Prostate gland (tissue), 2 donors: ENCODE measurements at regions not wholly inside any gene's neighbourhood (a gene's known extent, or its start where the extent isn't known, plus 50 kb on each side); places are given as distances from the start of the nearest gene placed in this dataset.

ENCODE experiments used
- DNase-seq: peaks from one replicate; pipeline ENCODE4 v3.0.0-alpha.2; 2019; ENCODE audit warnings: low spot score
- H3K27ac ChIP-seq, 2 donors: fragments of 200-600 bp; sonication (generic); 2 replicates each; pipeline ENCODE4 v1.5.1; 2017 to 2019
- H3K27me3 ChIP-seq: fragments of 200-600 bp; sonication (generic); replicated peaks from 2 replicates; pipeline ENCODE4 v1.5.1; 2019; ENCODE audit not compliant: insufficient read depth
- H3K36me3 ChIP-seq, 2 donors: fragments of 200-600 bp; sonication (generic); 1 replicate in 1 of 2; 2 replicates in 1 of 2; pipeline versions ENCODE4 v1.5.1 to v1.8.1; 2017 to 2019
- H3K4me1 ChIP-seq: fragments of 200-600 bp; sonication (generic); replicated peaks from 2 replicates; pipeline ENCODE4 v1.5.1; 2019
- H3K4me3 ChIP-seq, 2 donors: fragments of 200-600 bp; sonication (generic); 2 replicates each; pipeline ENCODE4 v1.5.1; 2017 to 2019
- H3K9me3 ChIP-seq: fragments of 200-600 bp; sonication (generic); 2 replicates; pipeline ENCODE4 v1.5.1; 2017
- CTCF ChIP-seq, 4 experiments: fragments of 200-600 bp in 2 of 4; fragments of 450-650 bp in 2 of 4; sonication (generic) in 2 of 4; IDR thresholded peaks; 1 replicate in 3 of 4; 2 replicates in 1 of 4; pipeline ENCODE4 v1.5.1; 2016 to 2019; ENCODE audit warnings: antibody characterized with exemption in 4 of 4, mild to moderate bottlenecking in 2 of 4, moderate library complexity in 2 of 4
- POLR2A ChIP-seq: fragments of 450-650 bp; IDR thresholded peaks from one replicate; pipeline ENCODE4 v1.6.1; 2016; ENCODE audit warnings: antibody characterized with exemption, mild to moderate bottlenecking
- POLR2AphosphoS5 ChIP-seq: sonication (generic); formaldehyde crosslinking; IDR thresholded peaks from one replicate; pipeline ENCODE4 v1.6.1; 2017; ENCODE audit warnings: antibody characterized with exemption
- WGBS: methylation state at CpG from one replicate; pipeline ENCODE4 v1.1.5; 2018; 5-methylcytosine and 5-hydroxymethylcytosine counted together
- intact Hi-C: fragments of 100-400 bp; cut with DNase I; formaldehyde crosslinking; loops from one replicate; pipeline ENCODE4 v1.14.2; 2022

- Histone ChIP-seq H3K4me3 (peak overlapping the region; percentile 9 to 11), H3K27ac (peak overlapping the region; percentile 58 to 67), H3K4me1 (no peaks in the 10 kb centered on the region), H3K9me3 (no peaks in the 10 kb centered on the region), H3K36me3 (no peaks in the 10 kb centered on the region), H3K27me3 (no peaks in the 10 kb centered on the region)
- WGBS, result 16% methylated on average over 18 of the region's 18 CpGs
- intact Hi-C loops, result loop anchor here (10.0 kb wide), 1 partner anchor 594 kb away; the partner anchor contains the start of gene SEMA5A
- peak; percentile 26 for DNase-seq
- TF ChIP-seq POLR2A (no peak), CTCF (IDR thresholded peaks at IDR 0.05) (no peak), POLR2AphosphoS5 (peak; percentile 26)
Observed at GRCh38 chr5:10138395-10139057, 111.2 kb downstream of the ATPSCKMT start.

- no peaks in the 10 kb centered on the region for H3K27me3 ChIP-seq
- intact Hi-C loops, result loop anchor here (10.0 kb wide), 1 partner anchor 589 kb away; the partner anchor contains the start of gene SEMA5A
- no peak overlapping the region for H3K4me3 ChIP-seq
- TF ChIP-seq POLR2AphosphoS5 (no peak), POLR2A (no peak), CTCF (IDR thresholded peaks at IDR 0.05) (no peak)
- H3K27ac ChIP-seq, result no peak overlapping the region
- WGBS, result 60% methylated on average over 2 of the region's 2 CpGs
- no peaks in the 10 kb centered on the region for H3K4me1 ChIP-seq
- DNase-seq, result no peak
- H3K36me3 ChIP-seq, result no peaks in the 10 kb centered on the region
- no peaks in the 10 kb centered on the region for H3K9me3 ChIP-seq
Observed at GRCh38 chr5:10133830-10134229, 115.9 kb downstream of the ATPSCKMT start.

GRCh38 chr5:10130881-10131280 lies 118.8 kb downstream of the ATPSCKMT start:
- 82% methylated on average over 3 of the region's 3 CpGs for WGBS
- intact Hi-C loops, result loop anchor here (10.0 kb wide), 1 partner anchor 586 kb away; the partner anchor contains the start of gene SEMA5A
- Histone ChIP-seq H3K27ac (no peak overlapping the region), H3K4me1 (no peaks in the 10 kb centered on the region), H3K4me3 (no peak overlapping the region), H3K9me3 (no peaks in the 10 kb centered on the region), H3K27me3 (no peaks in the 10 kb centered on the region), H3K36me3 (no peaks in the 10 kb centered on the region)
- DNase-seq, result no peak
- TF ChIP-seq POLR2A (no peak), CTCF (IDR thresholded peaks at IDR 0.05) (no peak)

- Histone ChIP-seq H3K4me3 (no peak overlapping the region), H3K27me3 (no peaks in the 10 kb centered on the region), H3K36me3 (no peaks in the 10 kb centered on the region), H3K9me3 (no peaks in the 10 kb centered on the region), H3K27ac (no peak overlapping the region), H3K4me1 (no peaks in the 10 kb centered on the region)
- no peak for DNase-seq
- intact Hi-C loops, result no loop called here
- WGBS, result 96% methylated on average over 6 of the region's 6 CpGs
- no peak for TF ChIP-seq POLR2A
- TF ChIP-seq CTCF (IDR thresholded peaks at IDR 0.05), result no peak
- TF ChIP-seq POLR2AphosphoS5, result no peak
Observed at GRCh38 chr5:10126900-10127299, 122.8 kb downstream of the ATPSCKMT start.

GRCh38 chr5:10125116-10125515 lies 124.6 kb downstream of the ATPSCKMT start:
- 93% methylated on average over 9 of the region's 9 CpGs for WGBS
- no peak overlapping the region for H3K4me3 ChIP-seq
- H3K9me3 ChIP-seq, result no peaks in the 10 kb centered on the region
- TF ChIP-seq CTCF (IDR thresholded peaks at IDR 0.05), result no peak
- no peak for TF ChIP-seq POLR2AphosphoS5
- no peak for TF ChIP-seq POLR2A
- no peak overlapping the region for H3K27ac ChIP-seq
- no peaks in the 10 kb centered on the region for H3K4me1 ChIP-seq
- intact Hi-C loops, result no loop called here
- DNase-seq, result no peak
- no peaks in the 10 kb centered on the region for H3K27me3 ChIP-seq
- no peaks in the 10 kb centered on the region for H3K36me3 ChIP-seq
